Right kidney (tissue), 1 donor: ENCODE measurements at regions not wholly inside any gene's neighbourhood (a gene's known extent, or its start where the extent isn't known, plus 50 kb on each side); places are given as distances from the start of the nearest gene placed in this dataset.

ENCODE experiments used
- DNase-seq: peaks from one replicate; pipeline ENCODE4 v3.0.0-alpha.2; 2016

- DNase-seq = no peak
These were observed 62.3 kb upstream of the PARVA start for GRCh38 chr11:12315024-12315423.

- no peak for DNase-seq
These were observed 60.9 kb upstream of the PARVA start for GRCh38 chr11:12316432-12316831.

GRCh38 chr11:12318791-12319438, 58.5 kb upstream of the PARVA start:
- DNase-seq = peak; percentile 18

- peak; percentile 59 for DNase-seq
These were observed 57.9 kb upstream of the PARVA start for GRCh38 chr11:12319461-12319951.

- DNase-seq = peak; percentile 11
These were observed 57.4 kb upstream of the PARVA start for GRCh38 chr11:12319988-12320387.

GRCh38 chr11:12321217-12321937, 56.0 kb upstream of the PARVA start:
- DNase-seq = no peak

- no peak for DNase-seq
These were observed 52.8 kb upstream of the PARVA start for GRCh38 chr11:12324585-12324984.
